H9 (cell line): ENCODE measurements at regions not wholly inside any gene's neighbourhood (a gene's known extent, or its start where the extent isn't known, plus 50 kb on each side); places are given as distances from the start of the nearest gene placed in this dataset.

Experiments used
- DNase-seq: peaks from one replicate; pipeline ENCODE4 v3.0.0-alpha.2; 2017
- H2AFZ ChIP-seq: one replicate; pipeline ENCODE4 v1.6.1; 2013; ENCODE audit warnings: mild to moderate bottlenecking, low read length, control low read depth, moderate library complexity
- H2AK5ac ChIP-seq: 2 replicates; pipeline ENCODE4 v1.6.1; 2013; ENCODE audit warnings: low read length, control low read depth, mixed read lengths; ENCODE audit not compliant: insufficient read length
- H2BK120ac ChIP-seq: one replicate; pipeline ENCODE4 v1.6.1; 2013; ENCODE audit warnings: low read depth, mild to moderate bottlenecking, low read length, control low read depth, inconsistent platforms; ENCODE audit not compliant: poor library complexity, severe bottlenecking
- H2BK12ac ChIP-seq: 2 replicates; pipeline ENCODE4 v1.6.1; 2013; ENCODE audit warnings: low read length, control low read depth, mixed read lengths, low read depth; ENCODE audit not compliant: insufficient read length
- H2BK15ac ChIP-seq: 2 replicates; pipeline ENCODE4 v1.6.1; 2013; ENCODE audit warnings: low read depth, low read length, control low read depth
- H2BK20ac ChIP-seq: one replicate; pipeline ENCODE4 v1.6.1; 2013; ENCODE audit warnings: low read depth, mild to moderate bottlenecking, low read length, control low read depth, inconsistent platforms; ENCODE audit not compliant: poor library complexity, severe bottlenecking
- H2BK5ac ChIP-seq: 2 replicates; pipeline ENCODE4 v1.6.1; 2013; ENCODE audit warnings: low read length, control low read depth, mixed read lengths; ENCODE audit not compliant: insufficient read length
- H3K14ac ChIP-seq: 2 replicates; pipeline ENCODE4 v1.6.1; 2013; ENCODE audit warnings: low read length, control low read depth; ENCODE audit not compliant: insufficient read depth
- H3K18ac ChIP-seq: 2 replicates; pipeline ENCODE4 v1.6.1; 2013; ENCODE audit warnings: low read depth, mild to moderate bottlenecking, mixed read lengths, low read length, control low read depth; ENCODE audit not compliant: insufficient read length
- H3K23ac ChIP-seq: 2 replicates; pipeline ENCODE4 v1.6.1; 2013; ENCODE audit warnings: low read length, control low read depth, mixed read lengths, low read depth; ENCODE audit not compliant: insufficient read length
- H3K23me2 ChIP-seq: 2 replicates; pipeline ENCODE4 v1.6.1; 2013; ENCODE audit warnings: low read depth, mild to moderate bottlenecking, mixed read lengths, low read length, control low read depth; ENCODE audit not compliant: insufficient read length, poor library complexity, severe bottlenecking
- H3K27ac ChIP-seq: 2 replicates; pipeline ENCODE4 v1.5.1; 2013; ENCODE audit warnings: low read length, control low read depth, mixed read lengths, low read depth; ENCODE audit not compliant: insufficient read length
- H3K27me3 ChIP-seq: 2 replicates; pipeline ENCODE4 v1.6.1; 2013; ENCODE audit warnings: low read length, control low read depth, inconsistent platforms; ENCODE audit not compliant: insufficient read depth
- H3K4ac ChIP-seq: 2 replicates; pipeline ENCODE4 v1.6.1; 2013; ENCODE audit warnings: low read depth, mild to moderate bottlenecking, control low read depth, inconsistent platforms, low read length, moderate library complexity
- H3K4me1 ChIP-seq: 2 replicates; pipeline ENCODE4 v1.6.1; 2013; ENCODE audit warnings: low read length, control low read depth, inconsistent platforms; ENCODE audit not compliant: insufficient read depth
- H3K4me2 ChIP-seq: 2 replicates; pipeline ENCODE4 v1.6.1; 2013; ENCODE audit warnings: low read length, control low read depth, mixed read lengths; ENCODE audit not compliant: insufficient read length, insufficient read depth
- H3K56ac ChIP-seq: 2 replicates; pipeline ENCODE4 v1.6.1; 2013; ENCODE audit warnings: low read depth, mild to moderate bottlenecking, mixed read lengths, low read length, control low read depth; ENCODE audit not compliant: insufficient read length
- H3K79me1 ChIP-seq: 2 replicates; pipeline ENCODE4 v1.6.1; 2013; ENCODE audit warnings: low read depth, mild to moderate bottlenecking, moderate library complexity, low read length, control low read depth, inconsistent platforms; ENCODE audit not compliant: insufficient read depth, poor library complexity, severe bottlenecking
- H3K79me2 ChIP-seq: 2 replicates; pipeline ENCODE4 v1.6.1; 2013; ENCODE audit warnings: low read length, control low read depth, inconsistent platforms; ENCODE audit not compliant: insufficient read depth
- H3K9ac ChIP-seq: 2 replicates; pipeline ENCODE4 v1.6.1; 2013; ENCODE audit warnings: low read length, control low read depth, mixed read lengths; ENCODE audit not compliant: insufficient read length; ENCODE audit errors: extremely low read depth
- H3K9me3 ChIP-seq: one replicate; pipeline ENCODE4 v1.6.1; 2013; ENCODE audit warnings: low read depth, low read length, inconsistent platforms; ENCODE audit not compliant: control insufficient read depth
- H3T11ph ChIP-seq: one replicate; pipeline ENCODE4 v1.6.1; 2013; ENCODE audit warnings: mild to moderate bottlenecking, low read length, control low read depth, inconsistent platforms
- H4K20me1 ChIP-seq: one replicate; pipeline ENCODE4 v1.6.1; 2013; ENCODE audit not compliant: control insufficient read depth, insufficient read length, insufficient read depth
- H4K5ac ChIP-seq: 2 replicates; pipeline ENCODE4 v1.6.1; 2013; ENCODE audit warnings: low read depth, mild to moderate bottlenecking, mixed read lengths, low read length, control low read depth; ENCODE audit not compliant: insufficient read length
- H4K8ac ChIP-seq: replicated peaks from 2 replicates; pipeline ENCODE4 v1.6.1; 2013; ENCODE audit warnings: low read length, control low read depth, mixed read lengths, low read depth; ENCODE audit not compliant: insufficient read length
- H4K91ac ChIP-seq: 2 replicates; pipeline ENCODE4 v1.6.1; 2013; ENCODE audit warnings: low read depth, mild to moderate bottlenecking, moderate library complexity, mixed read lengths, low read length, control low read depth; ENCODE audit not compliant: insufficient read length
- H3K27ac Mint-ChIP-seq, 3 experiments: 2 replicates in 2 of 3; 3 replicates in 1 of 3; pipeline ENCODE4 v1.8.0; 2020 to 2021; ENCODE audit warnings: mixed read lengths in 3 of 3, mild to moderate bottlenecking in 1 of 3, moderate library complexity in 1 of 3
- H3K27me3 Mint-ChIP-seq: 2 replicates; pipeline ENCODE4 v1.8.0; 2021; ENCODE audit warnings: low read depth, mild to moderate bottlenecking, moderate library complexity, mixed read lengths
- H3K36me3 Mint-ChIP-seq, 3 experiments: 2 replicates in 2 of 3; 3 replicates in 1 of 3; pipeline ENCODE4 v1.8.0; 2020 to 2021; ENCODE audit warnings: low read depth in 3 of 3, mixed read lengths in 3 of 3; ENCODE audit not compliant: insufficient read depth in 1 of 3
- H3K4me1 Mint-ChIP-seq, 2 experiments: 2 replicates each; pipeline ENCODE4 v1.8.0; 2020; ENCODE audit warnings: mixed read lengths in 2 of 2
- H3K4me3 Mint-ChIP-seq, 2 experiments: 2 replicates in 1 of 2; 3 replicates in 1 of 2; pipeline ENCODE4 v1.8.0; 2020 to 2021; ENCODE audit warnings: mild to moderate bottlenecking in 2 of 2, mixed read lengths in 2 of 2, moderate library complexity in 1 of 2
- H3K9me3 Mint-ChIP-seq, 2 experiments: 2 replicates in 1 of 2; 3 replicates in 1 of 2; pipeline ENCODE4 v1.8.0; 2020; ENCODE audit warnings: mild to moderate bottlenecking in 2 of 2, mixed read lengths in 2 of 2, moderate library complexity in 1 of 2
- CTCF ChIP-seq: fragments of 200-600 bp; sonication (generic); conservative IDR thresholded peaks from 3 replicates; pipeline ENCODE4 v1.8.0; 2021; ENCODE audit warnings: antibody characterized with exemption, mild to moderate bottlenecking
- WGBS: extraction: QIAGEN DNeasy Blood & Tissue Kit; methylation state at CpG from one replicate; pipeline ENCODE4 v1.1.7; 2013; ENCODE audit warnings: missing lambda C conversion rate, low lambda C conversion rate, mixed read lengths; ENCODE audit not compliant: insufficient read length; ENCODE audit errors: extremely low coverage; 5-methylcytosine and 5-hydroxymethylcytosine counted together

GRCh38 chr4:179615704-179616103 is 2173.5 kb upstream of the AGA start:
- peaks cover 0 to 5% (median 0%) of the 10 kb centered on the region in 3 experiments; a peak in 2 of 7 replicates for H3K36me3 Mint-ChIP-seq
- Histone ChIP-seq H4K20me1 (no peaks in the 10 kb centered on the region), H3K79me2 (no peaks in the 10 kb centered on the region), H3K4me1 (no peaks in the 10 kb centered on the region), H2AK5ac (no peak overlapping the region), H4K91ac (no peak overlapping the region), H2BK5ac (no peak overlapping the region), H2BK12ac (no peak overlapping the region), H3K4me2 (no peak overlapping the region), H3K9ac (no peak overlapping the region), H3K23me2 (no peaks in the 10 kb centered on the region), H4K8ac (no peak overlapping the region), H3K27ac (no peak overlapping the region), H2BK20ac (no peak overlapping the region), H3K4ac (no peak overlapping the region), H4K5ac (no peak overlapping the region), H2BK15ac (no peak overlapping the region), H3K14ac (no peak overlapping the region), H3K9me3 (no peaks in the 10 kb centered on the region), H2BK120ac (no peak overlapping the region), H3K27me3 (no peaks in the 10 kb centered on the region), H3K56ac (no peak overlapping the region), H3T11ph (no peak overlapping the region), H3K18ac (no peak overlapping the region), H2AFZ (no peak overlapping the region), H3K23ac (no peak overlapping the region), H3K79me1 (no peaks in the 10 kb centered on the region)
- no CpG with 5 or more reads among the region's 4 CpGs for WGBS
- DNase-seq = no peak
- no peaks in the 10 kb centered on the region; the same call in 1 of the 2 replicates for H3K27me3 Mint-ChIP-seq
- TF ChIP-seq CTCF = no peak
- H3K4me1 Mint-ChIP-seq = no peaks in the 10 kb centered on the region
- H3K27ac Mint-ChIP-seq = no peak overlapping the region
- H3K4me3 Mint-ChIP-seq = no peak overlapping the region
- peaks cover 11 to 12% of the 10 kb centered on the region in 2 experiments; a peak in 4 of 5 replicates for H3K9me3 Mint-ChIP-seq
